ENCODE measurements at regions not wholly inside any gene's neighbourhood (a gene's known extent, or its start where the extent isn't known, plus 50 kb on each side); places are given as distances from the start of the nearest gene placed in this dataset.
"Not testable (repeated sequence)": the region's sequence is repeated elsewhere in the genome, so short reads cannot be mapped to it uniquely, and the experiment has no call there.

DNA sequence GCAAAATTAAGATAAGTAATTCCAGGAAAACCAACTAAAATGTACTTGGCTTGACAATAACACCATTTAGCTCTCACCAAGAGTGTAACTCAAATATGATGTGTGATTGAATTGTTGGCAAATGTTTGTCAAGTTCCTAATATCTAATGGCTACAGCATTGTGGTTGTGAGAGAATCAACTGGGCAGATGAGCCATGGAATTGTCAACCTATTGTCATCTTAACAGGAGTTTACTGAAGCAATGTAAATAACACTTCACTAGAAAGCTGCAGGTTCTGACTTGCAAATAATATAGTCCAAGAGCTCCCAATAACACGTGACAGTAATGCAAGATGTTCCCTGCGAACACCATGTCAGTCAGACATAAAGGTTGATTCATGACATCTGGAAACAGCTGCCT lies 495.2 kb upstream of the MEIS1 start:
- DNase-seq: no peak

DNA sequence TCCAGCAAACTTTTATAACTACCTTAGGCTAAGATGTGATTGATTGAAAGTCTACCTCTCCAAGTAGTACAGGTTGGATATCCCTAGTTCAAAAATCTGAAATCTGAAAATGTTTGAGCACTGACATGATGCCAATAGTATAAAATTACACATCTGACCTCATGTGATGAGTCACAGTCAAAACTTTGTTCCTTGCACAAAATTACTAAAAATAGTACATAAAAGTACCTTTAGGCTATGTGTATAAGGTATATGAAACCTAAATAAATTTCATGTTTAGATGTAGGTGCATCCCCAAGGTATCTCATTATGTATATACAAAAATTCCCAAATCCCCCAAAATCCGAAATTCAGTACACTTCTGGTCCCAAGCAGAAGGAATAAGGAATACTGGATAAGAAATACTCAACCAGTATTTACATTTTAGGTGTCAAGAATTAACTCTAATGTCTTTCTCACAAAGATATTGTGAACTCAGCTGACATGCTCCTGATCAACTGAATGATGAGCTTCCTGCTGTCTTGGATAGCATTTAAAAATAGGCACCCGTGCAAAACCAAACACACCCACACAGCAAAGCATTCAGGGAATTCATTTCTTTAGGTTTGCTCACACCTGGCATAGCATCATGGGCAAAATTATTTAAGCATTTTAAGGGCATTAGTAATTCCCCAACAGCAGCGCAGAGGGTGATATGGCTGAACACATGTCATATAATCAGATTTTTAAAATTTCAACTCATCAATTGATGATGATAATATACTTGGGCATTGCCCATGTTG lies 497.4 kb upstream of the MEIS1 start:
- DNase-seq: no peak

DNA sequence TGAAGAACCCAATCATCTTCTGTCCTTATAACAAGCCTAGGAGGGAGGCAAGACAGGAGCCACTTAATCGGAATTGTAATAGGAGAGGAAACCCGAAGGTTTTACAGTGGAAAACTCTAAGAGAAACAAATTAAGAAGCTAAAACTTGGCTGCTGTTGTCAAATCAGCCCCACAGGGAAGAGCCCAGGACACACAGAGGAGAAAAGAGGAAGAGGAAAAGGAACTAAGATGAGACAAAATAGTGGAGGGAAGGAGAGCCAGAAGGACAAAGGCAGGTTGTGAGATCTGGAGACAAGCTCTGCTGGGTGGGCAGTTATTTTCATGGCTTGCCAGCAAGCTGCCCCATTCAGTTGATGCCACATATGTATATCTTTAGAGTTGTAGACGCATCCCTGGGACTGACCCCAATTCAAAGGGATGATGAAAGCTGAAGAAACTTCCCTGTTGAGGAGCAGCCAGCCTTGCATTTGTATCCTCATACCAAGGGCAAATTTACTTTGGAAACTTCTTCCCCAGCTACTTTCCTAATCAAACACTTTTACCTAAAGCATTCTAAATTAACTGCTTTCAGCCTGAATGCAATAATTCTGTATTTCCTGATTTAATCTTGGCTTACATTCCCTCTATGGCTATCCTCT lies 499.8 kb upstream of the MEIS1 start:
- DNase-seq: no peak

DNA sequence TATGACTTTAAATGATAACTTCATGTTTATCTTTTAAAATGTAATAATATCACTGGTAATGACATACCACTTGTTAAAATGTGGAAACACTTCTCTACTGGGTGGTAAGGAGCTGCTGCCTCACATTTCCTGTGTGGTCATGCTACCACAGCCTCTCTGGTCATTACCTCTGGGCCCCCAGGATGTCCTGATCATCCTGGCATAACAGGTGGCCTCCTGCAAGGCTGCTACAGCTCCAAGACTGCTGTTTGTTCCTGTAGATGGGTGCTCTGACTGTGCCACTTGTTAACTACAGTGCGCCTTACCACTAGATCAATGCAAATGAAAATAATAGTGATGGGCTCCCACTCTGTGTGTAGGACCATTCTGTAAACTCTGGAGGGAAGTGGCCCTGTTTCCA lies 500.2 kb upstream of the SPRED2 start:
- DNase-seq: no peak

DNA sequence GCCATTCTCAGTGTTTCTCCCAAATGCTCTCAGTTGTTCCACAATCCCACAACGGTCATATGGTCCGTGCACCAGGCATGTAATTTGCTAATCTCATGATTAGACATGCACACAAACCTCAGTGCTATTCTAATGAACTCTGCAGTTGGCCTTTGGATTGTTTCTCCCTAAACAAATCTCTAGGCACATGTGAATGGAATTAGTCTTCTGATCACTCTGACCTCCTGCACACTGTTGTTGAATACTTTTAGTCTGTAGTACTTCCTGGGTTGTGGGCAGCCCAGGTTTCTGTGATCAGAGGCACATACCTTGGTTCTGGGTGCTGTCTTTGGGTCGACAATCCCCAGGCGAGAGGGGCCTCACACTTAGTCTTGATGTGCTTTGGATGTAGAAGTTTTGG lies 498.7 kb upstream of the SPRED2 start:
- DNase-seq: no peak

DNA sequence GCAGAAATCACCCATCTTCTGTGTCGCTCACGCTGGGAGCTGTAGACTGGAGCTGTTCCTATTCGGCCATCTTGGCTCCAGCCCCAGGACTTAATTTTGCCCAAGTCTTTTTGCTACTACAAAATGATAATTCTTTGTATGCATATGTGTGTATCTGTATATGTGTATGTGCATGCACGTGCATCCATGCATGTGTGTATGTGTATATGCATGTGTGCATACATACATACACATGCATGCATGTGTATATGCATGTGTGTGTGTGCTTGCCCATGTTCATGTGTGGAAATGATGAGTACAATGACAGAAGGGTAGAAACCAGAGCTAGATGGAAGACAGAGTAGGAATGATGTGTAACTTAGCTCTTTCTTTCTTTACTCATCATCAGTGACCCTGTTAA lies 497.9 kb upstream of the SPRED2 start:
- DNase-seq: no peak

DNA sequence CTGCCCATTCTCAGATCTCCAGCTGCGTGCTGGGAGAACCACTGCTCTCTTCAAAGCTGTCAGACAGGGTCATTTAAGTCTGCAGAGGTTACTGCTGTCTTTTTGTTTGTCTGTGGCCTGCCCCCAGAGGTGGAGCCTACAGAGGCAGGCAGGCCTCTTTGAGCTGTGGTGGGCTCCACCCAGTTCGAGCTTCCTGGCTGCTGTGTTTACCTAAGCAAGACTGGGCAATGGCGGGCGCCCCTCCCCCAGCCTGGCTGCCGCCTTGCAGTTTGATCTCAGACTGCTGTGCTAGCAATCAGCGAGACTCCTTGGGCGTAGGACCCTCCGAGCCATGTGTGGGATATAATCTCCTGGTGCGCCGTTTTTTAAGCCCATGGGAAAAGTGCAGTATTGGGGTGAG lies 497.3 kb upstream of the SPRED2 start:
- not testable (repeated sequence) for DNase-seq

DNA sequence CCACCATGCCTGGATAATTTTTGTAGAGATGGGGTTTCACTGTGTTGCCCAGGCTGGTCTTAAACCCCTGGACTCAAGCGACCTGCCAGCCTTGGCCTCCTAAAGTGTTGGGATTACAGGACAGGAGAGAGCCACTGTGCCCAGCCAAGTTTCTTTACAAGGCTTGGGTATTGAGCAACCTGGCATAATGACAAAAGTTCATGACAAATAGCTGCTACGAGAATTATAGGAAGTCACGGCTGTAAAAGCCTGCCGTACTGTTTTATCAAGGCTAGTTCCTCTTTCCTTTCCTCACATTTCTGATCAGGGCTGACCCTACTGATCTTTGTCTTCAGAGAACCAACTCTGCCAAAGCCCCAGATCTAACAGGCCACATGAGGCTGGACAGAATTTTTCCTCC lies 490.4 kb upstream of the SPRED2 start:
- peak; percentile 89 for DNase-seq

DNA sequence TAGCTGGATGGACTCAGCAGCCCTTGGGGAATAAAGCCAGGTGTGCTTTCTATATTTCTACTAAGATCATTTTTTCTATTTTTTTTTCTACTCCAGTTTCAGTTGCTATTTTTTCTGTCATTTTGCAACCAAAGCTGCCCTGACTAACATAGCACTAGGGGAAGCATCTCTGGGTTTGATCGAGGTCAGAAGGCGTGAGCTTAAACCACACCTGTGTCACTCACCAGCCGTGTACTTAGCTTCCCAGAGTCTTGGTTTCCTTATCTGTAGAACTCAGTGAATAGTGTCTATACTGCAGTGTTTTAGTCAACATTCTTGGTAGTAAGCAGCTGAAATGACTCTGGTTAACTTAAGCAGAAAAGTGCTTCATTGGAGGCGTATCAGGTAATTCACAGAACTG lies 489.6 kb upstream of the SPRED2 start:
- DNase-seq: no peak

DNA sequence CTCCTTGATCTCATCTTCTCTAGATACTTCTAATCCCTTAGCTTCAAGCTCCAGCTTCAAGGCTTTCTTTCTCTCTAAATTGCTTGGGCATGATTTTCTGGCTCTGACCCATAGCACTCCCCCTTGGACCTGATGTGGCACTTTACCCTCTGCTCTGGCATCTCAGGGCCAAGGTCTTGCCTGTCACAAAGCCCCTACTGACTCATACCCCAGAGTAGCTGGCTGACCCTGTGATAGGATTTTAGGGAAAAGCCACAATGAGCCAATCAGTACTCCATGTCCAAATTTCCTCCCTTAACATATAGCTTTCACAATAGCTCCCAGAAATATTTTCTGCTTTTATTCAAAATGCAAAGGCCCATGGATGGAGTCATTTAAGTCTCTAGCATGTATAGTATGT lies 488.7 kb upstream of the SPRED2 start:
- peak; percentile 41 for DNase-seq

DNA sequence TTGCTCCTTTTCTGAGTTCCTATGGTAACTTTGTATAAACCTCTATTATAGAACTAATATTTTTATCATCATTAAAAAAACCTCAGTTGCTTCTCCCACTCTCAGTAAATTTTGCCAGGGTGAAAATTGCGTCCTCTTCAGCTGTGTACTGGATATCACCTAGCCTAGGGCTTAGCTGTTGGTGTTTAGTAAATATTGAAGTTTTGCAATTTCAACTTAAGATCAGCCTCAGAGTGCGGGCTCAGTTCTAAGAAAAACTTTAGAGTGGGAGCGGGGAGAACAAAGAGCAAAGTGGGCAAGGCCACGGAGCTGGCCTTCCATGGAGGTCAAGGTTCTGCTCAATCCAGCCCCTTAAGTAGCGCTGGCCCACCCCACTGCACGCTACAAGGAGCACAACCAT lies 488.3 kb upstream of the SPRED2 start:
- DNase-seq: no peak

DNA sequence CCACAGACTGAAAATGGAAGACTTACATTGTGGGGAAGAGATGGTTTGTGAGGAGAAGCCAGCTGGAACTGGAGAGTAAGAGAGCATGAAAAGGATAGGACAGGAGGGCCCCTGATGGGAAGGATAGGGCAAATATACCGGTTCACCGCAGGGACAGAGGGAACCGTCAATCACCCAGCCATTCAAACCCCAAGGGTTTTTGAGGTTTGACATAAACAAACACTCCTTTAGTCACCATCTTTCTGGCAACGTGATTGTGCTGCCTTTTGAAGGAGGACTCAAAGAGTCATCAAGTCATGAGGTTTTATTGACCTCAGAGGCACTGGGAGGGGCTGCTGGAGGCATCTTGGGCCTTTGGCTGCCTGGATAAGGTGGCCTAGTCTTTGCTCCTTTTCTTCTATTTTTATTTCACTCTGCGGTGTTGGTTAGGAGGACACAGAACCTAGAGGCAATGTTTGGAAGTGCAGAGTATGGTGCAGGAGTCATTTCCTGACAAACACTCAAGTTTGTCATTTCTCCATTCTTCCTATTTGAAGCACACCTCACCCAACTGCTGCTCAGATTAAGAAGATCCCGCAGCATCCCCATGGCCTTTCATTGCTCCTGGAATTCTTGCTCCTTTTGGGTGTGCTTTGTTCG lies 487.3 kb upstream of the SPRED2 start:
- no peak for DNase-seq

DNA sequence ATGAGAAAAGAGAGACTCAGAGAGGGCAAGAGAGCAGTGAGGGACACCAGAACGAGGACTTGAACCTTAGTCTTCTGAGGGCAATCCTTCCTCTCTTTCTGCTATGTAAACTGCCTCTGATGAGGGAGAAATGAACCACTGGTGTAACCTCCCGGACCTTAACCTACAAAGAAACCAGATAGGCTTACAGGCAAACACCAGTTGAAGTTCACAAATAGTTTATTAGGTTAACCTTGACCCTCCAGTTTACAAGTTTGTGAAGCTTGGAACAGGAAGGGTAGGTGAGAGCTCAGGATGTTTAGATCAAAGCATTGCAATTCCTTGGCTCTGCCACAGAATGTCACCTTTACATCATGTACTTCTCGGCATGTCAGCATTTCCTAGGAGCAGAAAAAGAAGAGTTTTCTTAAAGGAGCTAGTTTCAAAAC lies 486.4 kb upstream of the SPRED2 start:
- DNase-seq: no peak

DNA sequence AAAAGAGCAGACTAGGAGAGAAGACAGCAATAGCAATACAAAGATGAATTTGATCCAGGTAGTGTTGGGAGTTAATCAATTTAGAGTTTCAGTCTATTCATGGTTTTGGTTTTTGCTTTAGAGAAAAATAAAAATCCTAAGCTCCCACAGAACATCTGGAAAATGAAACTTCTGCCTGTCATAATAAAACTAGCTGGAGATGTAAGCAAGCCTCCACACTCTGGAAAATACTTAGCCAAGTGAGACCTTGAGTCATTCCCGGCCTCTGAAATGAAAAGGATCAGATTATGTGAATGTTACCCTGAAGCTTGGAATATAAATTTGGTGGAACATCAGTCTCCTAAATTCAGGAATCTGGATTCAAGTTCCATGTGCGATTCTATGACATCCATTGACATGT lies 485.6 kb upstream of the SPRED2 start:
- no peak for DNase-seq

DNA sequence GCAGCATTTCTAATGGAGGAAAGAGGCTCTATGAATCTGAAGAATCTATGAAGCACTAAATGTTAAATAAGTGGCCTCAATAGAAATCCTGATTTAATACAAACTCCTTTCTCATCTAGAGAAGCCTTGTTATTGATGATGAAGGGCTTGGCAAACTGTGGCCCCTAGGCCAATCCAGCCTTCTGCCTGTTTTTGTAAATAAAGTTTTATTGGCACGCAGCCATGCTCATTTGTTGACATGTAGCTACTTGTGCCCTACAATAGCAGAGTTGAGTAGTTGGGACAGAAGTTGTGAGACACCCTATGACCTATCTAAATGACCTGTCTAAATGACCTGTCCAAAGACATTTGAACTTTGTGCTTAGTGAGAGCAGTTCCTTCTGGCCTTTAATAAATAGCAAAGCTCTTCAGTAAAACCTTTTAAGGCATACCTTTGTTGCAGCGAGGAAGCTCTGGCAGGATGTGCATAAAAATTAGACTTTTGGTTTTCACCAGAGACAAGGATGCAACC lies 484.4 kb upstream of the SPRED2 start:
- DNase-seq: no peak

DNA sequence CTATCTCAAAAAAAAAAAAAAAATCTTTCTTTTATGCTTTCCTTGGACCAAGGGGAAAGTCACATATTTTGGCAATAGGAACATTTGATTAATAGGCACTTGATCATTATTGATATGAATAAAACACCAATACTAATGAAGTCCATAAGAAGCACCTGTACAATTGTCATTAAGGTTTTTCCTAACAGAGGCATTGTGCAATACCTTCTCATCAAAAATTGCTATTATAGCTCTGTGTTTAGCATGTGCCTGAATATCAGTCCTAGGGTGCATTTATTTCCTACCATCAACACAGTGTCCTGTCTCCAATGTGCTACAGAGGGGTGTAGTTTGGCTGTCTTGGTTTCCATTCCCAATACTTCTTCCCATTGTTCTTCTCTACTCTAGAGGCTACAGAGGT lies 483.8 kb upstream of the SPRED2 start:
- no peak for DNase-seq

DNA sequence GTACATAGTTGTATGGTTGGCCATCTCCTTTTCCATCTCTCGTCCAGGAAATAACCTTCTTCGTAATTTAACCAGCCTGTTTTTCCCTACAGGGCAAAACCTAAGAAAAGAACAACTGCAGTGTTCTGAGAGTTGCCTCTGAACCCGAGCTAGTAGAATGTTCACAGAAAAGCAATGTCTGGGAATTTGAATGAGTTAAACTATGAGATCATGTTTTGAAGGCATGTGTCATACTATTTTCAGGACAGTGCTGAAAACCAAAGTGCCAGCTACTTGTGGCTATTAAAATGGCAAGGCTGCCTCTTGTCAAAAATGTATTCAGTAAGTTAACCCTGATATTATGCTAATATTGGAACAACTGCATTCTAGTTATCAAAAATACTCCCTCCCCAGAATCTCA lies 482.9 kb upstream of the SPRED2 start:
- DNase-seq: no peak

DNA sequence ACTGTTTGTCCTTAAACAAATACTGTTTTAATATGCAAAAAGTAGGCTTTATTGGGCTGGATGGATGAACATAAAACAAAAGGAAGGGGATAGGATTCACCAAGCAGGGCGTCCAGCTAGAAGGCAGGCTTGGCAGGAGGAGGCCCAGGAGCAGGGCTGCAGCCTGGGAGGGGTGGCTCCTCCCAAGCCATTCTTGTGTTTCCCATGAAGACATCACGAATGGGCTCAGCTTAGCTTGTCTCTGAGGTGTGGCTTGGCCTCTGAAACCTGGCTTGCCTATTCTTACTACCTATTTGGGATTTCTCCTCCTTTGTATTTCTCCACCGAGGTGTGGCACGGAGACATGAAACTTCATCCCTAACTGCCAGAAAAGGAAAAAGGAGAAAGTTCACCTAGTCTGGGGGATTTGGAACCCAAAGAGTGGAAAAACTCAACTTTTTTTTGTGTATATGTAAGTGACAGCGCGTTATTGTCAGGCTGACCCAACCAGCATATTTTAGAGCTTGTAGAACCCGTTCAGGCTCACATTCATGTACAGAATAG lies 481.9 kb upstream of the SPRED2 start:
- DNase-seq: no peak

DNA sequence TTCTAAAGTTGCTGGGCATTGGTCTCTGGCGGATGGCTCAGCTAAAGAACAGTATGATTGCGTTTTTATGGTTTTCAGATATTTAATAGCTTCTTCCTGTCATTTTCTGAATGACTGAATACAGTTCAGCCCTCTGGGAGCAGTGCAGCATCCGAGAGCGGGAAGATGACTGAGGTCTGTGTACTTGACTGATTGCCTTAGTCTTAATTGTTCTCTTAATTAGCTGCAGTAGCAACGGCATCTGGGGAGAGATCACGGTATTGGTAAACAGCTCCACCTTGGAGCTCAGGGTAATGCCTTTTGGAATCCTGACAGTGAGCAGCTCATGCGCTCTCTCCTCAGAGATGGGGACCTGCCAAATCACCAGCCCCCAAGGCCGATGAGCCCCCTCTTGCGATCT lies 481.4 kb upstream of the SPRED2 start:
- DNase-seq: no peak

DNA sequence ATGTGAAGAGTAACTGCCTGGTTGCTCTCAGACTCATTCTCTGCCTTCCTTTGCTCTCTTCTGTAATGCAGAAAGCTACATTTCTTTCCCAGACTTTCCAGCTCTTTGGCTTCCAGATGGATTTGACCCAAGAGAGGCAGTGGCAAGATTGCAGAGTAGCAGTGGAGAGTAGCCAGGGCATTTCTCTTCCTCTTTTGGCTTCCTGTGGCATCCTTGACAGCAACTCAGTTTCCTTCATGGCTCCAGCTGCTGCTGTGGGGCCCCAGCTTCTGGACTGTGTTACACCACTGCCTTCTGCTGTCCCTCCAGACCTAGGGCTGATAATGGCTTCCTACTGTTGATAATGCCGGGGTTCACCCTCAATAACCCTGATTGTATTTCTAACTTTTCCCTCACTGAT lies 469.4 kb upstream of the SPRED2 start:
- no peak for DNase-seq

DNA sequence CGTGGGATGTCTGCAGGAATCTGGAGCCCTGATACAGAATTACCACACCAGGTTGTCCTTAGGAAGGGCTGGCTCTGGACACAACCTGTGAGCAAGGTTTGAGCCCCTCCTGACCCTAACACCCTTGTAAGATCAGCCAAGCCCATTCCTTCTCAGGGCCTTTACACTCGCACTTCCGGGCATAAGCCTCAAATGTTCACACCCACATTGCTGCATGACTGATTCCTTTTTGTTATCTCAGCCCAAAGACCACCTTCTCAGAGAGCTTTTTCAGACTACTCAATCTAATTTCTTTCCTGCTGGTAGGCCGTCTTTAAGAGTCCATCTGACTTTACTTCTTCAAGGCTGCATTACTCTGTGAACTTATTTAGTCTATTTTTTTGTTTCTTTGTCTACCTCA lies 464.0 kb upstream of the SPRED2 start:
- DNase-seq: no peak

DNA sequence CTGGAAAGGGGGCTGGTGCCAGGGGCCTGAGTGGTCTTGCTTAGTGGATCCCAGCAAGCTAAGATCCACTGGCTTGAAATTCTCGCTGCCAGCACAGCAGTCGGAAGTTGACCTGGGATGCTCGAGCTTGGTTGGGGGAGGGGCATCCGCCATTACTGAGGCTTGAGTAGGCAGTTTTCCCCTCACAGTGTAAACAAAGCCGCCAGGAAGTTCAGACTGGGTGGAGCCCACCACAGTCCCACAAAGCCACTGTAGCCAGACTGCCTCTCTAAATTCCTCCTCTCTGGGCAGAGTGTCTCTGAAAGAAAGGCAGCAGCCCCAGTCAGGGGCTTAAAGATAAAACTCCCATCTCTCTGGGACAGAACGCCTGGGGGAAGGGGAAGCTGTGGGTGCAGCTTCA lies 457.7 kb upstream of the SPRED2 start:
- DNase-seq: not testable (repeated sequence)

DNA sequence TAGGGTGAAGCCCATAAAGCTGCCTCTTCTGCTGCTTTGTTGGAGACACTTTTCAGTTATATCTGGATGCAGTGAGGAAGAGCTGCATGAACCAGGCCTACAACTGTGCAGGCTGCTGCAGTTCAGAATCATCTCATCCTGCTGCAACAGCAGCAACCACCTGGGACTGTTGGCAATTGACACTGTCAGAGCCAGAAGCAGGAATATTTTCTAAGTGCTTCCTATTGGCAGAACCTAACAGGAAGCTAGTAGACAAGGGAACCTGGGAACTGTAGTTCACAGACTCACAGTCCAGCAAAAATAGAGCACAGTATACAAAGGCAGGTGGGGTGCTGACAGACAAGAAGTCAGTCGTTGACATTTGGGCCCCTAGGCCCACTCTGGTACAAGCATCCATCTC lies 452.9 kb upstream of the SPRED2 start:
- no peak for DNase-seq

DNA sequence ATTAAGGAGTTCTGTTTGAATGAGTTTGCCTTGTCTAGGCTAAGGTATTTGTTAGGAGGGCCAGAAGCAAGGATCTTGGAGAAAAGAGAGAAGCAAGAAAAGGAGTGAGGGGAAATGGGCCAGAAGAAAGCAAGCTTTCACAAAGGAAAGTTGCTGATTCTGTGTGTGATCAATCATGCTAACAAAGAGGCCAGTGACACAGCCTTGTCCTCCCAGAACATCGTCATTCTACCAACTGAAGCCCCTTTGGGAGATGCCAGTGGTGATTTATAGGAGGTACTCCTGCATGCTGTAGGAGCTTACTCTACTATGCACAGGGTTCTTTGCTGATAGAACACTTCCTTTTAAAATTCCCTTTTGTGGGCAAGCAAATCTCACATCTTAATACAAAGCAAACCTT lies 449.2 kb upstream of the SPRED2 start:
- DNase-seq: no peak

All from suppressor macrophage treated with lipopolysaccharide for 4 hours (primary cell).